Endothelial cell of umbilical vein (primary cell): ENCODE measurements at regions not wholly inside any gene's neighbourhood (a gene's known extent, or its start where the extent isn't known, plus 50 kb on each side); places are given as distances from the start of the nearest gene placed in this dataset.

Experiments
- CTCF ChIP-seq, 2 donors: IDR thresholded peaks; 1 replicate in 1 of 2; 2 replicates in 1 of 2; pipeline ENCODE4 v1.5.1; 2011; ENCODE audit warnings: low read length in 2 of 2, mild to moderate bottlenecking in 2 of 2, moderate library complexity in 2 of 2, control low read depth in 1 of 2, inconsistent platforms in 1 of 2, low read depth in 1 of 2; ENCODE audit not compliant: insufficient read depth in 1 of 2; ENCODE audit errors: extremely low read depth in 1 of 2
- POLR2A ChIP-seq: IDR thresholded peaks from 2 replicates; pipeline ENCODE4 v1.6.1; 2012; ENCODE audit warnings: low read depth, mild to moderate bottlenecking, control low read depth, low read length

GRCh38 chr6:168988280-168988679 is 265.4 kb downstream of the THBS2 start:
- TF ChIP-seq CTCF (IDR thresholded peaks at IDR 0.05; ENCODE audit: extremely low read depth in 1 of 2, insufficient read depth in 1 of 2, low read depth in 1 of 2, low read length in 2 of 2) (no peak), POLR2A (no peak)
